SJCRH30 (cell line): ENCODE measurements at regions not wholly inside any gene's neighbourhood (a gene's known extent, or its start where the extent isn't known, plus 50 kb on each side); places are given as distances from the start of the nearest gene placed in this dataset.

Experiments used
- DNase-seq, 2 experiments: peaks; one replicate each; pipeline ENCODE4 v3.0.0-alpha.2; 2015 to 2020
- H3K27ac ChIP-seq: fragments of 250-450 bp; sonication (Bioruptor Pico); 2 replicates; pipeline ENCODE4 v1.5.1; 2020; ENCODE audit warnings: mild to moderate bottlenecking, moderate library complexity
- H3K27me3 ChIP-seq: fragments of 250-450 bp; sonication (Bioruptor Pico); 2 replicates; pipeline ENCODE4 v1.5.1; 2020; ENCODE audit warnings: mild to moderate bottlenecking, moderate library complexity
- H3K36me3 ChIP-seq: fragments of 250-450 bp; sonication (Bioruptor Pico); 2 replicates; pipeline ENCODE4 v1.5.1; 2020; ENCODE audit warnings: mild to moderate bottlenecking, moderate library complexity
- H3K4me1 ChIP-seq: fragments of 250-450 bp; sonication (Bioruptor Pico); 2 replicates; pipeline ENCODE4 v1.5.1; 2020; ENCODE audit warnings: mild to moderate bottlenecking, moderate library complexity
- H3K4me3 ChIP-seq: fragments of 250-450 bp; sonication (Bioruptor Pico); 2 replicates; pipeline ENCODE4 v1.5.1; 2020; ENCODE audit warnings: mild to moderate bottlenecking, moderate library complexity
- H3K9me3 ChIP-seq: fragments of 250-450 bp; sonication (Bioruptor Pico); replicated peaks from 2 replicates; pipeline ENCODE4 v1.5.1; 2020; ENCODE audit warnings: mild to moderate bottlenecking, moderate library complexity

- no peak for DNase-seq
- H3K4me3 ChIP-seq = no peak overlapping the region
- H3K27me3 ChIP-seq = no peaks in the 10 kb centered on the region
- H3K9me3 ChIP-seq = no peaks in the 10 kb centered on the region
- no peaks in the 10 kb centered on the region for H3K4me1 ChIP-seq
- H3K36me3 ChIP-seq = no peaks in the 10 kb centered on the region
- H3K27ac ChIP-seq = no peak overlapping the region
Measured at GRCh38 chr6:14676064-14676463, 558.5 kb downstream of the CD83 start.

GRCh38 chr6:14676977-14677781 lies 559.6 kb downstream of the CD83 start:
- no peaks in the 10 kb centered on the region for H3K9me3 ChIP-seq
- H3K4me1 ChIP-seq = no peaks in the 10 kb centered on the region
- no peaks in the 10 kb centered on the region for H3K36me3 ChIP-seq

GRCh38 chr6:14681699-14682487 lies 564.0 kb upstream of the JARID2 start:
- DNase-seq = no peak
- no peak overlapping the region for H3K27ac ChIP-seq
- H3K27me3 ChIP-seq = no peaks in the 10 kb centered on the region
- H3K36me3 ChIP-seq = no peaks in the 10 kb centered on the region
- peaks cover 2% of the 10 kb centered on the region; the same call in 1 of the 2 replicates for H3K4me1 ChIP-seq
- no peaks in the 10 kb centered on the region for H3K9me3 ChIP-seq
- H3K4me3 ChIP-seq = no peak overlapping the region

More at GRCh38 chr6:14676977-14677781, 559.6 kb downstream of the CD83 start:
- Histone ChIP-seq H3K4me3 (no peak overlapping the region), H3K27ac (no peak overlapping the region), H3K27me3 (no peaks in the 10 kb centered on the region)
- no peak for DNase-seq

GRCh38 chr6:14682812-14683211 lies 563.1 kb upstream of the JARID2 start:
- no peak for DNase-seq
- Histone ChIP-seq H3K4me3 (no peak overlapping the region), H3K27ac (no peak overlapping the region), H3K27me3 (no peaks in the 10 kb centered on the region), H3K9me3 (no peaks in the 10 kb centered on the region), H3K36me3 (no peaks in the 10 kb centered on the region), H3K4me1 (peaks cover 2% of the 10 kb centered on the region; the same call in 1 of the 2 replicates)

- H3K27ac ChIP-seq = no peak overlapping the region
- no peaks in the 10 kb centered on the region for H3K9me3 ChIP-seq
- DNase-seq = no peak
Measured at GRCh38 chr6:14689639-14690038, 556.2 kb upstream of the JARID2 start.

GRCh38 chr6:14690120-14691056 lies 555.5 kb upstream of the JARID2 start:
- Histone ChIP-seq H3K27ac (no peak overlapping the region), H3K9me3 (no peaks in the 10 kb centered on the region), H3K36me3 (no peaks in the 10 kb centered on the region), H3K27me3 (no peaks in the 10 kb centered on the region), H3K4me1 (no peaks in the 10 kb centered on the region), H3K4me3 (no peak overlapping the region)
- DNase-seq = no peak

More at GRCh38 chr6:14689639-14690038, 556.2 kb upstream of the JARID2 start:
- no peaks in the 10 kb centered on the region for H3K4me1 ChIP-seq
- no peaks in the 10 kb centered on the region for H3K36me3 ChIP-seq
- H3K4me3 ChIP-seq = no peak overlapping the region
- no peaks in the 10 kb centered on the region for H3K27me3 ChIP-seq

GRCh38 chr6:14692208-14692607 lies 553.7 kb upstream of the JARID2 start:
- no peak for DNase-seq
- Histone ChIP-seq H3K27ac (no peak overlapping the region), H3K36me3 (no peaks in the 10 kb centered on the region), H3K9me3 (no peaks in the 10 kb centered on the region), H3K4me1 (no peaks in the 10 kb centered on the region), H3K4me3 (no peak overlapping the region), H3K27me3 (no peaks in the 10 kb centered on the region)

- H3K4me3 ChIP-seq = no peak overlapping the region
- no peaks in the 10 kb centered on the region for H3K27me3 ChIP-seq
- no peaks in the 10 kb centered on the region for H3K9me3 ChIP-seq
- H3K36me3 ChIP-seq = no peaks in the 10 kb centered on the region
- no peak overlapping the region for H3K27ac ChIP-seq
- H3K4me1 ChIP-seq = no peaks in the 10 kb centered on the region
- no peak for DNase-seq
Measured at GRCh38 chr6:14693301-14694192, 552.3 kb upstream of the JARID2 start.

GRCh38 chr6:14694308-14694707 lies 551.6 kb upstream of the JARID2 start:
- Histone ChIP-seq H3K36me3 (no peaks in the 10 kb centered on the region), H3K4me1 (no peaks in the 10 kb centered on the region), H3K9me3 (no peaks in the 10 kb centered on the region), H3K27me3 (no peaks in the 10 kb centered on the region), H3K4me3 (no peak overlapping the region), H3K27ac (no peak overlapping the region)
- DNase-seq = no peak

GRCh38 chr6:14695579-14695978 lies 550.3 kb upstream of the JARID2 start:
- DNase-seq = peak; percentile 45 to 71
- no peaks in the 10 kb centered on the region for H3K27me3 ChIP-seq
- no peaks in the 10 kb centered on the region for H3K4me1 ChIP-seq
- H3K9me3 ChIP-seq = no peaks in the 10 kb centered on the region
- H3K27ac ChIP-seq = no peak overlapping the region
- H3K4me3 ChIP-seq = no peak overlapping the region
- no peaks in the 10 kb centered on the region for H3K36me3 ChIP-seq

GRCh38 chr6:14696367-14696766 lies 549.5 kb upstream of the JARID2 start:
- H3K4me1 ChIP-seq = no peaks in the 10 kb centered on the region
- DNase-seq = no peak

GRCh38 chr6:14697427-14697826 lies 548.4 kb upstream of the JARID2 start:
- H3K9me3 ChIP-seq = no peaks in the 10 kb centered on the region

More at GRCh38 chr6:14696367-14696766, 549.5 kb upstream of the JARID2 start:
- Histone ChIP-seq H3K27me3 (no peaks in the 10 kb centered on the region), H3K36me3 (no peaks in the 10 kb centered on the region), H3K27ac (no peak overlapping the region), H3K4me3 (no peak overlapping the region), H3K9me3 (no peaks in the 10 kb centered on the region)

GRCh38 chr6:14699803-14700601 lies 545.9 kb upstream of the JARID2 start:
- H3K27ac ChIP-seq = no peak overlapping the region
- H3K4me3 ChIP-seq = no peak overlapping the region
- no peaks in the 10 kb centered on the region for H3K36me3 ChIP-seq
- no peaks in the 10 kb centered on the region for H3K27me3 ChIP-seq
- H3K9me3 ChIP-seq = no peaks in the 10 kb centered on the region
- H3K4me1 ChIP-seq = no peaks in the 10 kb centered on the region
- DNase-seq = no peak

More at GRCh38 chr6:14697427-14697826, 548.4 kb upstream of the JARID2 start:
- H3K27me3 ChIP-seq = no peaks in the 10 kb centered on the region
- no peak overlapping the region for H3K27ac ChIP-seq
- no peaks in the 10 kb centered on the region for H3K36me3 ChIP-seq
- H3K4me1 ChIP-seq = no peaks in the 10 kb centered on the region
- no peak for DNase-seq
- no peak overlapping the region for H3K4me3 ChIP-seq
